VCaP (cell line): ENCODE measurements at regions not wholly inside any gene's neighbourhood (a gene's known extent, or its start where the extent isn't known, plus 50 kb on each side); places are given as distances from the start of the nearest gene placed in this dataset.

Experiments used
- H3K27ac ChIP-seq: fragments of 450-650 bp; 2 replicates; pipeline ENCODE4 v1.5.1; 2017
- CTCF ChIP-seq: fragments of 450-650 bp; conservative IDR thresholded peaks from 2 replicates; pipeline ENCODE4 v1.5.1; 2017; ENCODE audit warnings: mild to moderate bottlenecking, moderate library complexity

- no peak overlapping the region for H3K27ac ChIP-seq
- no peak for TF ChIP-seq CTCF
Measured at GRCh38 chr2:146455325-146455724, 1389.5 kb upstream of the ACVR2A start.

- no peak for TF ChIP-seq CTCF
- no peak overlapping the region for H3K27ac ChIP-seq
Measured at GRCh38 chr2:146451972-146452371, 1392.9 kb upstream of the ACVR2A start.

GRCh38 chr2:146450131-146450530, 1394.7 kb upstream of the ACVR2A start:
- no peak for TF ChIP-seq CTCF
- no peak overlapping the region for H3K27ac ChIP-seq

- TF ChIP-seq CTCF: no peak
- no peak overlapping the region for H3K27ac ChIP-seq
Measured at GRCh38 chr2:146444987-146445386, 1399.8 kb upstream of the ACVR2A start.

GRCh38 chr2:146444085-146444484, 1400.7 kb upstream of the ACVR2A start:
- no peak for TF ChIP-seq CTCF
- no peak overlapping the region for H3K27ac ChIP-seq

GRCh38 chr2:146438246-146438645, 1406.6 kb upstream of the ACVR2A start:
- H3K27ac ChIP-seq: no peak overlapping the region
- TF ChIP-seq CTCF: no peak

GRCh38 chr2:146437712-146438111, 1407.1 kb upstream of the ACVR2A start:
- no peak for TF ChIP-seq CTCF
- H3K27ac ChIP-seq: no peak overlapping the region
